Epithelial cell of esophagus (primary cell): ENCODE measurements at regions not wholly inside any gene's neighbourhood (a gene's known extent, or its start where the extent isn't known, plus 50 kb on each side); places are given as distances from the start of the nearest gene placed in this dataset.
"Not testable (repeated sequence)": the region's sequence is repeated elsewhere in the genome, so short reads cannot be mapped to it uniquely, and the experiment has no call there.

ENCODE experiments used
- DNase-seq: peaks from one replicate; pipeline ENCODE4 v3.0.0; 2010; ENCODE audit warnings: low read depth
- H3K4me3 ChIP-seq: 2 replicates; pipeline ENCODE4 v1.5.1; 2011; ENCODE audit warnings: mild to moderate bottlenecking, low read length, control low read depth
- TF ChIP-seq, protein P1 (sequence below): IDR thresholded peaks from 2 replicates; pipeline ENCODE4 v1.5.1; 2011; ENCODE audit warnings: low read depth, mild to moderate bottlenecking, low read length, control low read depth, inconsistent platforms; ENCODE audit not compliant: insufficient read depth; ENCODE audit errors: missing control alignments

GRCh38 chr10:45544191-45544590 is 128.4 kb downstream of the ZFAND4 start:
- TF ChIP-seq, protein P1, sequence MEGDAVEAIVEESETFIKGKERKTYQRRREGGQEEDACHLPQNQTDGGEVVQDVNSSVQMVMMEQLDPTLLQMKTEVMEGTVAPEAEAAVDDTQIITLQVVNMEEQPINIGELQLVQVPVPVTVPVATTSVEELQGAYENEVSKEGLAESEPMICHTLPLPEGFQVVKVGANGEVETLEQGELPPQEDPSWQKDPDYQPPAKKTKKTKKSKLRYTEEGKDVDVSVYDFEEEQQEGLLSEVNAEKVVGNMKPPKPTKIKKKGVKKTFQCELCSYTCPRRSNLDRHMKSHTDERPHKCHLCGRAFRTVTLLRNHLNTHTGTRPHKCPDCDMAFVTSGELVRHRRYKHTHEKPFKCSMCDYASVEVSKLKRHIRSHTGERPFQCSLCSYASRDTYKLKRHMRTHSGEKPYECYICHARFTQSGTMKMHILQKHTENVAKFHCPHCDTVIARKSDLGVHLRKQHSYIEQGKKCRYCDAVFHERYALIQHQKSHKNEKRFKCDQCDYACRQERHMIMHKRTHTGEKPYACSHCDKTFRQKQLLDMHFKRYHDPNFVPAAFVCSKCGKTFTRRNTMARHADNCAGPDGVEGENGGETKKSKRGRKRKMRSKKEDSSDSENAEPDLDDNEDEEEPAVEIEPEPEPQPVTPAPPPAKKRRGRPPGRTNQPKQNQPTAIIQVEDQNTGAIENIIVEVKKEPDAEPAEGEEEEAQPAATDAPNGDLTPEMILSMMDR: no peak
- no peak for DNase-seq
- no peak overlapping the region for H3K4me3 ChIP-seq

DNA sequence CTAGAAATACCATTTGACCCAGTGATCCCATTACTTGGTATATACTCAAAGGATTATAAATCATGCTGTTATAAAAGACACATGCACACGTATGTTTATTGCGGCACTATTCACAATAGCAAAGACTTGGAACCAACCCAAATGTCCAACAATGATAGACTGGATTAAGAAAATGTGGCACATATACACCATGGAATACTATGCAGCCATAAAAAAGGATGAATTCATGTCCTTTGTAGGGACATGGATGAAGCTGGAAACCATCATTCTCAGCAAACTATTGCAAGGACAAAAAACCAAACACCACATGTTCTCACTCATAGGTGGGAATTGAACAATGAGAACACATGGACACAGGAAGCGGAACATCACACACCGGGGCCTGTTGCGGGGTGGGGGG is 131.5 kb downstream of the ZFAND4 start:
- not testable (repeated sequence) for DNase-seq, H3K4me3 ChIP-seq

- not testable (repeated sequence) for DNase-seq
Measured at GRCh38 chr10:45540589-45540988, 132.0 kb downstream of the ZFAND4 start.

GRCh38 chr10:45539569-45539968 is 133.0 kb downstream of the ZFAND4 start:
- not testable (repeated sequence) for DNase-seq

More at GRCh38 chr10:45540589-45540988, 132.0 kb downstream of the ZFAND4 start:
- not testable (repeated sequence) for H3K4me3 ChIP-seq

DNA sequence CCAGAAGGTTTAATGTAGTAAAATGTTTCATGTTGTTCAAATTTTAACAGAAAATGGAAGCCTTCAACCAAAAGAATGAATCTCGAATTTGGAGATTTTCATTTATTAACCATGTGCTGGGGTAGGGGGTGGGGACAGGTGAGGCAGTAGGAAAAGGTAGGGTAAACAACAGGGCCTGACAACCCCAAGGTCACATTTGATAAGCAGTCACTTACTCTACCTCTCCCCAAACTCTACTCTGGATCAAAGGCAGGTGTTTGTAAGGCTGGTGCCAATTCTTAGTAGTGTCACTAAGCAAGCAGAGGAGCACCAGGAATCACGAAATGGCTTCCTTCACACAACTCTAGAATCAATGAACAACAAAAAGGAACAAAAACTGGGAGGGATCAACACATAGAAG is 138.0 kb downstream of the ZFAND4 start:
- TF ChIP-seq, protein P1: no peak
- no peak for DNase-seq
- no peak overlapping the region for H3K4me3 ChIP-seq

More at GRCh38 chr10:45539569-45539968, 133.0 kb downstream of the ZFAND4 start:
- not testable (repeated sequence) for H3K4me3 ChIP-seq

DNA sequence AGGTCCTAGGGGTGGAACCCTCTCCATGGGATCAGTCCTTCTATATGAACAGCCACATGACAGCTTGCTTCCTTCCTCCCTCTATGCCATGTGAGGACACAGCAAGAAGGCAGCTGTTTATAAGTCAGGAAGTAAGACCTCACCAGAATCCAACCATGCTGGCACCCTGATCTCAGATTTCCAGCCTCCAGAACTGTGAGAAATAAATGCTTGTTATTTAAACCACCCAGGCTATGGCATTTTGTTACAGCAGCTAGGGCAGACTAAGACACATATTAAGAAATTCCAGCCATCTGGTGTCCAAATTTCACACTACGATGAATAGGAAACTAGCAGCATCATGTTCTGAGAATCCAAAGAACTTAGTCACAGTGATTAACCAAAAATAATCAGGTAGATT is 140.1 kb downstream of the ZFAND4 start:
- H3K4me3 ChIP-seq: no peak overlapping the region
- TF ChIP-seq, protein P1: no peak
- DNase-seq: peak; percentile 26

GRCh38 chr10:45526309-45526905 is 146.2 kb downstream of the ZFAND4 start:
- DNase-seq: no peak
- H3K4me3 ChIP-seq: no peak overlapping the region
- TF ChIP-seq, protein P1: no peak

GRCh38 chr10:45520476-45520875 is 146.5 kb downstream of the ALOX5 start:
- no peak overlapping the region for H3K4me3 ChIP-seq
- no peak for DNase-seq
- TF ChIP-seq, protein P1: no peak

DNA sequence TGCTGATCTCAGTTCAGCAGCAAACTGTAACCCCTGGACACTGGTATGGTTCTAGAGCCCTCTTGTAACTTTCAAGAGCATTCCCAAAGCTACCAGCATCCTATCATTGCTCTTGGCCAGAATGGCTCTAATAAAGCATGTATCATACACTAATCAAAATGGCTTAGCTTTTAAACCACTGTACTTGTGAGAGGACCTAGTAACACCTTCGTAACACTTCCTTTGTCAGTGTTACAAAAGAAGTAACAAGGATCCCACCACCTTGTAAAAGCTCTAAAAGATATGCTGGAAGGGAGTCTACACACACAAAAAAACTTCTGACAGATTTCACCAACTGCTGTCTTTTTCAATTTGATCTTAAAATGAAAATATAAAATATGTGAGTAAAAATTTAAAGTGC is 144.7 kb downstream of the ALOX5 start:
- TF ChIP-seq, protein P1: no peak
- DNase-seq: no peak
- no peak overlapping the region for H3K4me3 ChIP-seq
